ENCODE measurements at regions not wholly inside any gene's neighbourhood (a gene's known extent, or its start where the extent isn't known, plus 50 kb on each side); places are given as distances from the start of the nearest gene placed in this dataset.
"Not testable (repeated sequence)": the region's sequence is repeated elsewhere in the genome, so short reads cannot be mapped to it uniquely, and the experiment has no call there.

- Mint-ChIP-seq H3K4me1 (no peaks in the 10 kb centered on the region), H3K27ac (no peak overlapping the region), H3K36me3 (no peaks in the 10 kb centered on the region), H3K4me3 (no peak overlapping the region), H3K27me3 (peaks cover 16% of the 10 kb centered on the region), H3K9me3 (no peaks in the 10 kb centered on the region)
- ATAC-seq = no peak
Observed at GRCh38 chr2:63678085-63678484, 89.3 kb downstream of the MDH1 start.

DNA sequence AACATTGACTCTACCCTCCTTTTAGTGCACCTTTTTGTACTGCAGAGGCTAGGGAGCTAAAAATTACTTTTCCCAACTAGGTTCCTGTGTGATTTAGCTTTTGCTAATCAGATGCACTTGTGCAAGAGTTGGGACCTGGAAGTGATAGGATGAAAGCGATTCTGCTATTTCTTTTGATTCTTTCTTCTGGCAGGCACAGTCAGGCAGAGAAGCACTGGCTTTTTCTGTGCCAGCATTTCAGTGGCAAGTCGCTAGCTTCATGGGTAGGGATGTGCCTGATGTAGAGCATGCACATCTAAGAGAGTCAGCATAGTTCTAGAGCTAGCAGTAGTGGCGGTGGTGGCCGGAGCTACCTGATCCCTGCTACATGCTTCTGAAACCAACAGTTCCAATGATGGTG is 89.8 kb downstream of the MDH1 start:
- ATAC-seq = no peak
- Mint-ChIP-seq H3K36me3 (no peaks in the 10 kb centered on the region), H3K27me3 (peaks cover 16% of the 10 kb centered on the region), H3K4me1 (no peaks in the 10 kb centered on the region), H3K27ac (no peak overlapping the region), H3K9me3 (no peaks in the 10 kb centered on the region), H3K4me3 (no peak overlapping the region)

DNA sequence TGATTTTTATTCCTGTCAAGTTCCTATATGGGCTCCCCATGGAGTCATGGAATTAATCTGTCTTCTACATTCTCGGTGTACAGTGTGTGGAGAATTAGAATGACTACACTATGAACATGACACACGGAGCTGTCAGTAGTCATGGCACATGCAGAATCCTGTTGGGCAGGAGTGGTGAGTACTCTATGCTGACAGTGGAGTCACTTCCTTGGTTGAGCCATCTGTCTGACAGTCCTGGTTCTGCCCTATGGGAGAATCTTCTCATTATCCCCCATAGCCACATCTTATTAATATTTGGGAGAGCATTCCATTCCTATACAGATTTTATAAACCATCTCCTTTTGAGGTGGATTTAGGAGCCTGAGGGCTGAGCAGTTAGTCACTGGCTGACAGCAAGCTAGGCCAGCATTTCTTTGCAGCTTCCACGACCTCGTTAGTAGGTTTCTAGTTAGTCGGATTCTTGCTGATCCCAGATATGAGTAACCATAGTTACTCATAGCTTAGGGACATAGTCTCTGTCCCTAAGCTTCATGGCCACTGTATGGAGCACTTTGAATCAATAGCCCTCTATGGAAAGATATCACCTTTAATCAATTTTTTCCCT is 90.6 kb downstream of the MDH1 start:
- Mint-ChIP-seq H3K4me1 (no peaks in the 10 kb centered on the region), H3K4me3 (no peak overlapping the region), H3K9me3 (no peaks in the 10 kb centered on the region), H3K27me3 (peaks cover 10% of the 10 kb centered on the region), H3K36me3 (no peaks in the 10 kb centered on the region), H3K27ac (no peak overlapping the region)
- ATAC-seq = no peak

GRCh38 chr2:63680455-63680854 is 91.7 kb downstream of the MDH1 start:
- Mint-ChIP-seq H3K9me3 (no peaks in the 10 kb centered on the region), H3K27me3 (peaks cover 9% of the 10 kb centered on the region), H3K27ac (no peak overlapping the region), H3K36me3 (no peaks in the 10 kb centered on the region), H3K4me1 (no peaks in the 10 kb centered on the region), H3K4me3 (no peak overlapping the region)
- no peak for ATAC-seq

GRCh38 chr2:63681896-63682295 is 93.1 kb downstream of the MDH1 start:
- Mint-ChIP-seq H3K4me1 (no peaks in the 10 kb centered on the region), H3K9me3 (no peaks in the 10 kb centered on the region), H3K4me3 (no peak overlapping the region), H3K27ac (no peak overlapping the region), H3K36me3 (no peaks in the 10 kb centered on the region), H3K27me3 (peaks cover 7% of the 10 kb centered on the region)
- ATAC-seq = no peak

GRCh38 chr2:63692002-63692606 is 103.3 kb downstream of the MDH1 start:
- ATAC-seq = no peak
- Mint-ChIP-seq H3K9me3 (no peaks in the 10 kb centered on the region), H3K4me1 (no peaks in the 10 kb centered on the region), H3K4me3 (no peak overlapping the region), H3K36me3 (no peaks in the 10 kb centered on the region), H3K27ac (no peak overlapping the region), H3K27me3 (no peaks in the 10 kb centered on the region)

- no peaks in the 10 kb centered on the region for H3K36me3 Mint-ChIP-seq
- no peak overlapping the region for H3K27ac Mint-ChIP-seq
- H3K27me3 Mint-ChIP-seq = no peaks in the 10 kb centered on the region
- no peaks in the 10 kb centered on the region for H3K4me1 Mint-ChIP-seq
- H3K9me3 Mint-ChIP-seq = no peaks in the 10 kb centered on the region
- ATAC-seq = no peak
- no peak overlapping the region for H3K4me3 Mint-ChIP-seq
Observed at GRCh38 chr2:63695583-63695982, 106.8 kb downstream of the MDH1 start.

- no peaks in the 10 kb centered on the region for H3K4me1 Mint-ChIP-seq
- no peaks in the 10 kb centered on the region for H3K27me3 Mint-ChIP-seq
- peak; percentile 12 for ATAC-seq
- no peak overlapping the region for H3K27ac Mint-ChIP-seq
- H3K9me3 Mint-ChIP-seq = no peaks in the 10 kb centered on the region
- H3K36me3 Mint-ChIP-seq = no peaks in the 10 kb centered on the region
- H3K4me3 Mint-ChIP-seq = no peak overlapping the region
Observed at GRCh38 chr2:63696496-63696895, 107.7 kb downstream of the MDH1 start.

DNA sequence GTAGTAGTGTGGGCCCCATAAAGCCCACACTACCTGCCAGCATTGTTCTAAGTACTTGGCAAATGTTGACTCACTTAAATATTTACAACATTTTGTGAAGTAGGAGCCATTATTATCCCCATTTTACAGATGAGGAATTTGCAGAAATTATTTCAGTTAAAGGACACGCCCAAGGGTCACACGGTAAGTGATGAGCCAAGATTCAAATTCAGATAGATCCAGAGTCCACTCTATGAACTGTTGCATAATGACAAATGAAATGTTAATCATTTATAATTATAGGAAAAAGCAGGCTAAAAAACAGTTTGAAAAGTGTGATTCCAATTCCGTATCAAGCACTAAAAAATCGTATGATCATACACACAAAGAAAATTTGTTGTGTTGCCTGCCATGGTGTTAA is 108.4 kb downstream of the MDH1 start:
- H3K9me3 Mint-ChIP-seq = no peaks in the 10 kb centered on the region
- H3K36me3 Mint-ChIP-seq = no peaks in the 10 kb centered on the region
- ATAC-seq = no peak
- no peaks in the 10 kb centered on the region for H3K27me3 Mint-ChIP-seq
- H3K27ac Mint-ChIP-seq = no peak overlapping the region
- no peaks in the 10 kb centered on the region for H3K4me1 Mint-ChIP-seq
- H3K4me3 Mint-ChIP-seq = no peak overlapping the region

- Mint-ChIP-seq H3K4me3 (no peak overlapping the region), H3K9me3 (no peaks in the 10 kb centered on the region), H3K4me1 (no peaks in the 10 kb centered on the region)
Observed at GRCh38 chr2:63698786-63699548, 110.2 kb downstream of the MDH1 start.

DNA sequence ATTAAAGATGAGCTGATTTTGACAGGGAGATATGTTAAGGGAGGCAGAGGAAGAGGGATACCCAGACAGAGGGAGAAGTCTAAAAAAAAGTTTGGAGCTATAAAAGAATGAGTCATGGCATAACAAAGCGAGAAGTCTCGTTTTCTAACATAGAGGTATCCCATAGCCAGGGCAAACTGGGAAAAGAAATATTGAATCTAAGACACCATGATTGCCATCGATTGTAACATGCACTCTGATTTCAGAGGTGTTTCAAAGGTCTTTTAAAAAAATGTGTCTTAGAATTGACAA is 110.7 kb downstream of the MDH1 start:
- H3K27me3 Mint-ChIP-seq = no peaks in the 10 kb centered on the region
- no peaks in the 10 kb centered on the region for H3K4me1 Mint-ChIP-seq

More at GRCh38 chr2:63698786-63699548, 110.2 kb downstream of the MDH1 start:
- Mint-ChIP-seq H3K27ac (no peak overlapping the region), H3K36me3 (no peaks in the 10 kb centered on the region), H3K27me3 (no peaks in the 10 kb centered on the region)
- peak; percentile 67 for ATAC-seq

DNA sequence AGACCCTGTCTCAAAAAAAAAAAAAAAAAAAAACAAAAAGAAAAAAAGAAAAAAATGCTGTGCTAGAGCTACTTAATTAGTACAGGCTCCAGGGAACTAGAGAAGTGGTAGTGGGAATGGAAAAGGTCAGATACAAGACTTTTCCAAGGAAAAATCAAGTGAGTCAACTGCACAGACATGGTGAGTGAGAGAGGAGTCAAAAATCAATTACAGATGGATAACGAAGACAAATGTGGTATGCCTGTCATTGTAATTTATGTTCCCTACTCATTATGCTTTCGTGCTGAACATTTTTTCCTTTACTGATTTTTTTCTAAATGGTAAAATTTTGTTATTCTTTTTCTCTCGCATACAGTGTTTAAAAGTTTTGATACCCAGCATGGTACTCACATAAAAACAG is 111.5 kb downstream of the MDH1 start:
- Mint-ChIP-seq H3K4me1 (no peaks in the 10 kb centered on the region), H3K4me3 (no peak overlapping the region), H3K36me3 (no peaks in the 10 kb centered on the region), H3K27ac (no peak overlapping the region), H3K9me3 (no peaks in the 10 kb centered on the region), H3K27me3 (no peaks in the 10 kb centered on the region)
- no peak for ATAC-seq

More for the DNA sequence above, 110.7 kb downstream of the MDH1 start:
- no peak for ATAC-seq
- H3K36me3 Mint-ChIP-seq = no peaks in the 10 kb centered on the region
- no peaks in the 10 kb centered on the region for H3K9me3 Mint-ChIP-seq
- no peak overlapping the region for H3K4me3 Mint-ChIP-seq
- H3K27ac Mint-ChIP-seq = no peak overlapping the region

DNA sequence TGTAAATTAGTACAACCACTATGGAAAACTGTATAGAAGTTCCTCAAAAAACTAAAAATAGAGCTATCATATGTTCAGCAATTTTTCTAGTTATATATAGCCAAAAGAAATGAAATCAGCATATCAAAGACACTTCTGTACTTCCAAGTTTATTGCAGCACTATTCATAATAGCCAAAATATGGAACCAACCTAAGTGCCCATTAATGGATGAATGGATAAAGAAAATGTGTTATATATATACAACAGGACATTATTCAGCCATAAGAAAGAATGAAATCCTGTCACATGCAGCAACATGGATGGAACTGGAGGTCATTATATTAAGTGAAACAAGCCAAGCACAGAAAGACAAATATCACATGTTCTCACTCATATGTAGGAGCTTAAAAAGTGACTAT is 112.6 kb downstream of the MDH1 start:
- H3K36me3 Mint-ChIP-seq = no peaks in the 10 kb centered on the region
- H3K4me3 Mint-ChIP-seq = no peak overlapping the region
- no peaks in the 10 kb centered on the region for H3K27me3 Mint-ChIP-seq
- no peak overlapping the region for H3K27ac Mint-ChIP-seq
- no peak for ATAC-seq
- H3K4me1 Mint-ChIP-seq = no peaks in the 10 kb centered on the region
- no peaks in the 10 kb centered on the region for H3K9me3 Mint-ChIP-seq

DNA sequence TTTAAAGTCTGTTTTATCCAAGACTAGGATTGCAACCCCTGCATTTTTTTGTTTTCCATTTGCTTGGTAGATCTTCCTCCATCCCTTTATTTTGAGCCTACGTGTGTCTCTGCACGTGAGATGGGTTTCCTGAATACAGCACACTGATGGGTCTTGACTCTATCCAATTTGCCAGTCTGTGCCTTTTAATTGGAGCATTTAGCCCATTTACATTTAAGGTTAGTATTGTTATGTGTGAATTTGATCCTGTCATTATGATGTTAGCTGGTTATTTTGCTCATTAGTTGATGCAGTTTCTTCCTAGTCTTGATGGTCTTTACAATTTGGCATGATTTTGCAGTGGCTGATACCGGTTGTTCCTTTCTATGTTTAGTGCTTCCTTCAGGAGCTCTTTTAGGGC is 117.3 kb downstream of the MDH1 start:
- not testable (repeated sequence) for H3K27ac Mint-ChIP-seq, H3K4me3 Mint-ChIP-seq, ATAC-seq, H3K9me3 Mint-ChIP-seq, H3K4me1 Mint-ChIP-seq, H3K36me3 Mint-ChIP-seq
- peaks cover 26% of the 10 kb centered on the region for H3K27me3 Mint-ChIP-seq

DNA sequence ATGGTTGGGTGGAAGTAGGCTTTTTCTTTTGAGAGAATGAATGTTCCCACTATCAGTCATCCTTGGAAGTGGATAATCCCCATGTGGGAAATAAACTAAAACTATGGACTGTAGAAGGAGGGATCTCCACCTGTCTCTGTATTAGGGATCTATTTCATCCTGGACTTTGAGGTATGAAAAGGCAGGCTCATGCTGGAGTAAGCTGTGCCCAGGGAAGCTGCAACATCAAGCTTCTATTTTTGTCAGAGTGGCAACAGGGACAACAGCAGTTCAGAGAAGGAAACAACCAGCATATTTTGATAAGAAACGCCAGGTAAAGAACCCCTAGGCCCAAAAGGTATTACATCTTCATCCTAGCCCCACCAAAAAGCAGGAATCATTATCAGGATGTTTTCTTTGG is 122.0 kb downstream of the MDH1 start:
- Mint-ChIP-seq H3K9me3 (peaks cover 2% of the 10 kb centered on the region), H3K27me3 (peaks cover 41% of the 10 kb centered on the region), H3K36me3 (no peaks in the 10 kb centered on the region), H3K4me3 (no peak overlapping the region), H3K4me1 (no peaks in the 10 kb centered on the region), H3K27ac (no peak overlapping the region)
- no peak for ATAC-seq

GRCh38 chr2:63712748-63713147 is 124.0 kb downstream of the MDH1 start:
- Mint-ChIP-seq H3K9me3 (no peaks in the 10 kb centered on the region), H3K4me1 (no peaks in the 10 kb centered on the region), H3K36me3 (no peaks in the 10 kb centered on the region), H3K27ac (no peak overlapping the region), H3K4me3 (no peak overlapping the region), H3K27me3 (peaks cover 42% of the 10 kb centered on the region)
- ATAC-seq = no peak

Measured in stimulated activated memory B cell treated with anti-CD40 and anti-IgM and Interleukin-4, amounts not matched to agents 10 μg/mL and 1 μg/mL and 100 μg/mL, for 72 hours (primary cell).